ENCODE measurements at regions not wholly inside any gene's neighbourhood (a gene's known extent, or its start where the extent isn't known, plus 50 kb on each side); places are given as distances from the start of the nearest gene placed in this dataset.

DNA sequence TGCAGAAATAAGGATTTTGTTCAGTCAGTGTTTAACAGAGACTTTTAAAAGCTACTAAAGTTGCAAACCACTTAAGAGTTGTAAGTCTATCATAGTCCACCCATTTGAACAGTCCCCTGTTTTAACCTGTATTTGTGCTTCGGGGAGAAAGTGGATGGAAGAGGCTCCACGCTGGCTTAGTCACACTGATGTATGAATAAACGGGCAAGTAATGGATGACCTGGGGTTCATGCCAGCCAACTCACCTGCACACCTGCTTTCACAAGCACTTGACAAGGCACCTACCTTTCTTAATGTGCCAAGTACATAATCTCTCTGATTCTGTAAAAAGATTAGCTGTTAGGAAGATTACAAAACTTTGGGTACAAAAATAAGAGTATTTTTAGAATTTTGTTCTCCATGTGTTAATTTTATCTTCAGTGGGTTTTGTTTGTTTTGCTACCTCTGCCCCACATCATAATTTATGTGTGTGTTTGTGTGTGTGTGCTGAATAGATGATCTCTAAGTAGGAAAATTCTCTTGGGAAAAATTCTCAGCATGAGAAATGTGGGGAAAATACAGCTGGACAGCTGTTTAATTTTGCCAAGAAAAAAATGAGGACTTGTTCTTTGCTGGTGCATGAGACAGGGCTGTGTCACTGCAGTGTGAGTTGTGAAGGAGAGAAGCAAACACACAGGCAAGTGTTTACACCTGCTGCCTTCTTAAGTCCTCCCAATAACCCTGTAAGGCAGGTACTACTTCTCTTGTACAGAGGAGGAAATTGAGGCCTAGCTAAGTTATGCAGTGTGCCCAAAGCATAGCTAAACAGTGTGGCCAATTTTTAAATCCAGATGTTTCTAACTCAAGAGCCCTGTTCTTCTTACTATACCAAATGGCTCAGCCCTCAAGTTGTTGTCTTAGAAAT, 181.2 kb upstream of the IL12A start:
- no peaks in the 10 kb centered on the region for H3K27me3 ChIP-seq (ENCODE audit: control insufficient read depth, insufficient read depth, low read length, poor library complexity, severe bottlenecking)
- Mint-ChIP-seq H3K9me3 (no peaks in the 10 kb centered on the region), H3K27me3 (ENCODE audit: insufficient read depth) (peaks cover 24% of the 10 kb centered on the region), H3K4me3 (no peak overlapping the region), H3K27ac (no peak overlapping the region), H3K4me1 (peaks cover 3% of the 10 kb centered on the region), H3K36me3 (ENCODE audit: low read depth) (no peaks in the 10 kb centered on the region)
- DNase-seq: no peak
- TF ChIP-seq, protein P1, sequence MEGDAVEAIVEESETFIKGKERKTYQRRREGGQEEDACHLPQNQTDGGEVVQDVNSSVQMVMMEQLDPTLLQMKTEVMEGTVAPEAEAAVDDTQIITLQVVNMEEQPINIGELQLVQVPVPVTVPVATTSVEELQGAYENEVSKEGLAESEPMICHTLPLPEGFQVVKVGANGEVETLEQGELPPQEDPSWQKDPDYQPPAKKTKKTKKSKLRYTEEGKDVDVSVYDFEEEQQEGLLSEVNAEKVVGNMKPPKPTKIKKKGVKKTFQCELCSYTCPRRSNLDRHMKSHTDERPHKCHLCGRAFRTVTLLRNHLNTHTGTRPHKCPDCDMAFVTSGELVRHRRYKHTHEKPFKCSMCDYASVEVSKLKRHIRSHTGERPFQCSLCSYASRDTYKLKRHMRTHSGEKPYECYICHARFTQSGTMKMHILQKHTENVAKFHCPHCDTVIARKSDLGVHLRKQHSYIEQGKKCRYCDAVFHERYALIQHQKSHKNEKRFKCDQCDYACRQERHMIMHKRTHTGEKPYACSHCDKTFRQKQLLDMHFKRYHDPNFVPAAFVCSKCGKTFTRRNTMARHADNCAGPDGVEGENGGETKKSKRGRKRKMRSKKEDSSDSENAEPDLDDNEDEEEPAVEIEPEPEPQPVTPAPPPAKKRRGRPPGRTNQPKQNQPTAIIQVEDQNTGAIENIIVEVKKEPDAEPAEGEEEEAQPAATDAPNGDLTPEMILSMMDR (conservative IDR thresholded peaks at IDR 0.05): no peak
- H3K36me3 ChIP-seq (ENCODE audit: control insufficient read depth, insufficient read depth, low read length): no peaks in the 10 kb centered on the region
- no peak overlapping the region for H3K27ac ChIP-seq (ENCODE audit: low read depth, low read length)
- H3K9me3 ChIP-seq (ENCODE audit: control insufficient read depth, low read length): no peaks in the 10 kb centered on the region
- WGBS, 2 experiments (ENCODE audit: insufficient coverage in 1 of 2, insufficient read length in 1 of 2): 78 to 100% methylated on average over 1 to 3 of the region's 3 CpGs
- no peak overlapping the region for H3K9ac ChIP-seq (ENCODE audit: extremely low read depth, low read length, poor library complexity, severe bottlenecking)
- H3K4me1 ChIP-seq (ENCODE audit: control insufficient read depth, insufficient read depth, low read length): no peaks in the 10 kb centered on the region
- no peak overlapping the region for H3K4me3 ChIP-seq (ENCODE audit: low read length)

DNA sequence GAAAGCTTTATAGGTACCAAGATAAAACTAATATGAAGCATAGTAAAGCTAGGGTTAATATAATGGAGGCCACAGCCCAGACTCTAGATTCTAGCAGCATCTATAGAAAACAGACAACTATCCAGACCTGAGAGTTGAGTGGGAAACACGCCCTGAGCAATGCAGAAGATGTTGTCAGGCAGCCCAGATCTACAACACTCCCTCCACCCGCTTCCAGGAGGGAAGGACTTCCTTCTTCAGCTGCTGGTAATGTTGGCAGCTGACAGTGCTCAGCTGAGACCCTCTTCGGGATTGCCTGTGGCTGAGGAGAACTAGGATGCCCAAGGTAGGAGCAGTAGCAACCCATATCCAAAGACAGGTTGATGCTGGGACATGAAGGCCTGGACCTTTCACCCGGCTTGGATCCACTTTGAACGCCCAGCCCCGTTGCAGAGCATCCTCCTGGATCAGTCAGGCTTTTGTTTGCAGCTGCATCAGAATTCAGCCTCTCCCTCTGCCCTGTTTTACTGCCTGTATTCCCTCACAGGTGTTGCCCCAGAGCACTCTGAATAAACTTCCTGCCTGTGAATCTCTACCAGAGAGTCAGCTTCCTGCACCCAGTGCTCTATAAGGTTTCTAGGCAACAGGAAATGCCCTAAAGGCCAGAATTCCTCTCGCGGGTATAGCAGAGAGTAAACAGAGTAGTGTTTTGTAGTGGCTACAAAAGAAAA, 174.7 kb upstream of the IL12A start:
- Mint-ChIP-seq H3K27me3 (ENCODE audit: insufficient read depth) (no peaks in the 10 kb centered on the region), H3K27ac (no peak overlapping the region), H3K4me1 (peaks cover 5% of the 10 kb centered on the region), H3K9me3 (no peaks in the 10 kb centered on the region), H3K36me3 (ENCODE audit: low read depth) (no peaks in the 10 kb centered on the region), H3K4me3 (no peak overlapping the region)
- no peak overlapping the region for H3K27ac ChIP-seq (ENCODE audit: low read depth, low read length)
- no peaks in the 10 kb centered on the region for H3K4me1 ChIP-seq (ENCODE audit: control insufficient read depth, insufficient read depth, low read length)
- no peak for DNase-seq
- 64 to 70% methylated on average over 6 to 8 of the region's 8 CpGs for WGBS, 2 experiments (ENCODE audit: insufficient coverage in 1 of 2, insufficient read length in 1 of 2)
- no peaks in the 10 kb centered on the region for H3K27me3 ChIP-seq (ENCODE audit: control insufficient read depth, insufficient read depth, low read length, poor library complexity, severe bottlenecking)
- no peak overlapping the region for H3K9ac ChIP-seq (ENCODE audit: extremely low read depth, low read length, poor library complexity, severe bottlenecking)
- no peak overlapping the region for H3K4me3 ChIP-seq (ENCODE audit: low read length)
- TF ChIP-seq, protein P1 (conservative IDR thresholded peaks at IDR 0.05): no peak
- no peaks in the 10 kb centered on the region for H3K9me3 ChIP-seq (ENCODE audit: control insufficient read depth, low read length)
- no peaks in the 10 kb centered on the region for H3K36me3 ChIP-seq (ENCODE audit: control insufficient read depth, insufficient read depth, low read length)

DNA sequence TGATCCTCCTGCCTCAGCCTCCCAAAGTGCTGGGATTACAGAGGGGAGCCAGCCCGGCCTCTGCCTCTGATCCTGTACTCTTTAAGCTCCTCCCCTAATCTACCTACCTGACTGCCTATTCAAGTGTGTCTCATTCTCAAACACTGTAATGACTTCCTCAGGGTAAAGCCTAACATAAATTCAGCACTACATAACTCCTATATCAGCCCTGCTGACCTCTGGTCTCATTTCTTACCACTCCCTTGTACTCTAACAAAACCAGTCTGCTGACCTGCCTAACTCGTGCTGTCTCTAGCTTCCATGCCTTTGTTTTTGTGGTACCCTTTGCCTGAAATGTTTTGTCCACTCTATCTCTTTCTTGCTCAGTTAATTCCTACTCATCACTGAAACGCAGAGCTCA, 172.1 kb upstream of the IL12A start:
- no peaks in the 10 kb centered on the region for H3K36me3 ChIP-seq (ENCODE audit: control insufficient read depth, insufficient read depth, low read length)
- no peaks in the 10 kb centered on the region for H3K9me3 Mint-ChIP-seq
- H3K27me3 ChIP-seq (ENCODE audit: control insufficient read depth, insufficient read depth, low read length, poor library complexity, severe bottlenecking): no peaks in the 10 kb centered on the region
- TF ChIP-seq, protein P1 (conservative IDR thresholded peaks at IDR 0.05): no peak
- no peak overlapping the region for H3K9ac ChIP-seq (ENCODE audit: extremely low read depth, low read length, poor library complexity, severe bottlenecking)
- DNase-seq: no peak
- H3K9me3 ChIP-seq (ENCODE audit: control insufficient read depth, low read length): no peaks in the 10 kb centered on the region
- peaks cover 5% of the 10 kb centered on the region for H3K4me1 Mint-ChIP-seq
- H3K4me1 ChIP-seq (ENCODE audit: control insufficient read depth, insufficient read depth, low read length): no peaks in the 10 kb centered on the region
- 86 to 95% methylated on average over 2 to 3 of the region's 3 CpGs for WGBS, 2 experiments (ENCODE audit: insufficient coverage in 1 of 2, insufficient read length in 1 of 2)
- no peaks in the 10 kb centered on the region for H3K36me3 Mint-ChIP-seq (ENCODE audit: low read depth)
- no peak overlapping the region for H3K4me3 Mint-ChIP-seq
- H3K27ac Mint-ChIP-seq: no peak overlapping the region
- no peak overlapping the region for H3K4me3 ChIP-seq (ENCODE audit: low read length)
- no peak overlapping the region for H3K27ac ChIP-seq (ENCODE audit: low read depth, low read length)
- no peaks in the 10 kb centered on the region for H3K27me3 Mint-ChIP-seq (ENCODE audit: insufficient read depth)

Data from endodermal cell (in vitro differentiated cells).